GM12864 (cell line): ENCODE measurements at regions not wholly inside any gene's neighbourhood (a gene's known extent, or its start where the extent isn't known, plus 50 kb on each side); places are given as distances from the start of the nearest gene placed in this dataset.
"Not testable (repeated sequence)": the region's sequence is repeated elsewhere in the genome, so short reads cannot be mapped to it uniquely, and the experiment has no call there.

Experiments used
- DNase-seq: peaks from one replicate; pipeline ENCODE4 v3.0.0-alpha.2; 2011; ENCODE audit warnings: low read depth
- H3K4me3 ChIP-seq: 2 replicates; pipeline ENCODE4 v1.5.1; 2011; ENCODE audit warnings: mild to moderate bottlenecking, low read depth, low read length, control low read depth
- CTCF ChIP-seq: IDR thresholded peaks from 2 replicates; pipeline ENCODE4 v1.5.1; 2011; ENCODE audit warnings: low read depth, mild to moderate bottlenecking, moderate library complexity, low read length, control low read depth, inconsistent platforms; ENCODE audit errors: missing control alignments

GRCh38 chr12:11992515-11992914 lies 78.2 kb upstream of the BCL2L14 start:
- no peak for TF ChIP-seq CTCF
- H3K4me3 ChIP-seq: no peak overlapping the region
- no peak for DNase-seq

- not testable (repeated sequence) for DNase-seq, H3K4me3 ChIP-seq
These were observed 72.3 kb upstream of the BCL2L14 start for GRCh38 chr12:11998307-11998943.

GRCh38 chr12:11998944-11999315 lies 71.8 kb upstream of the BCL2L14 start:
- TF ChIP-seq CTCF: no peak
- H3K4me3 ChIP-seq: no peak overlapping the region
- no peak for DNase-seq

- TF ChIP-seq CTCF: no peak
- no peak for DNase-seq
- no peak overlapping the region for H3K4me3 ChIP-seq
These were observed 67.1 kb upstream of the BCL2L14 start for GRCh38 chr12:12003609-12004008.

DNA sequence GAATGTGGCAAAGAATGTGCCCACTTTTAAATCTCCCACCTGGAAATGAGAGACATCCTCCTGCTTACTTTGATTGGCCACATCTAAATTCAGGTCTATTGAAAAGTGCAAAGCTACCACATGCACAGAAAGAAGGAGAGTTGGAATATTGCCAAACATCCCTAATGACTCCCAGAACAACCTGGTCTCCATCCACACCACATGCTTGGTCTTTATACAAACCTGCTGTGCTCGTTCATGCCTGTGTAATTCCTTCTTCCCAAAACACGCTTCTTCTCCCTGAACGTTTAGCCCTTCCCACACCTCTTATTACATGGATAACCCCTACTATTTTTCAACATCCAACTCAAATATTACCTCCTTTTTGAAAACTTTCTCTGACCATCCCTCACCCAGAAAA lies 66.2 kb upstream of the BCL2L14 start:
- H3K4me3 ChIP-seq: no peak overlapping the region
- TF ChIP-seq CTCF: no peak
- no peak for DNase-seq

- TF ChIP-seq CTCF: no peak
- peak; percentile 58 for DNase-seq
- no peak overlapping the region for H3K4me3 ChIP-seq
These were observed 63.6 kb upstream of the BCL2L14 start for GRCh38 chr12:12007001-12007712.

GRCh38 chr12:12007713-12008231 lies 63.0 kb upstream of the BCL2L14 start:
- TF ChIP-seq CTCF: no peak
- H3K4me3 ChIP-seq: no peak overlapping the region
- DNase-seq: no peak
